ENCODE measurements at regions not wholly inside any gene's neighbourhood (a gene's known extent, or its start where the extent isn't known, plus 50 kb on each side); places are given as distances from the start of the nearest gene placed in this dataset.

- TF ChIP-seq CTCF (IDR thresholded peaks at IDR 0.05; ENCODE audit: low read depth, low read length), result no peak
- Histone ChIP-seq H3K4me1 (no peaks in the 10 kb centered on the region), H3K4me3 (ENCODE audit: low read depth, low read length) (no peak overlapping the region), H3K27me3 (no peaks in the 10 kb centered on the region), H3K9me3 (no peaks in the 10 kb centered on the region), H3K36me3 (no peaks in the 10 kb centered on the region)
- no peak for DNase-seq
These were observed 53.8 kb upstream of the KCNA3 start for GRCh38 chr1:110728388-110729001.

DNA sequence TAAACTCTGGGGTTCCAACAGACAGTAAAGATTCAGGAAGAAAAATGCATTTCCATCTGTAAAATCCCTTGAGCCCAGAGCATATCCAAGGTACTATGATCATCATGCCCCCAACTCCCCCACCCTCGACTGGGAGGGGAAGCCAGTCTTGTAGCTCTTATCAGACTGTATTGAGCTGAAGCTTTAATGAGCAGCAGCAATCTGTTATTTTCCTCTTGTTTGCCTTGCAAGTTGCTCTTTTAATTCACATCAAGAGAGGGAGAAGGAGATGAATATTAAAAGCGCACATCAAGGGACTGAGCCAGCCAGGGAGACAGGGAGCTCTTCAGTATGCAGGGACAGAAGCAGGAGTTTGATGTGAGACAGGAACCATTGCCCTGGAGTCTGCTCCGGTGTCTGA is 52.5 kb upstream of the KCNA3 start:
- no peak for TF ChIP-seq CTCF (IDR thresholded peaks at IDR 0.05; ENCODE audit: low read depth, low read length)
- DNase-seq, result no peak
- Histone ChIP-seq H3K4me3 (ENCODE audit: low read depth, low read length) (no peak overlapping the region), H3K27me3 (no peaks in the 10 kb centered on the region), H3K36me3 (no peaks in the 10 kb centered on the region), H3K9me3 (no peaks in the 10 kb centered on the region), H3K4me1 (no peaks in the 10 kb centered on the region)

DNA sequence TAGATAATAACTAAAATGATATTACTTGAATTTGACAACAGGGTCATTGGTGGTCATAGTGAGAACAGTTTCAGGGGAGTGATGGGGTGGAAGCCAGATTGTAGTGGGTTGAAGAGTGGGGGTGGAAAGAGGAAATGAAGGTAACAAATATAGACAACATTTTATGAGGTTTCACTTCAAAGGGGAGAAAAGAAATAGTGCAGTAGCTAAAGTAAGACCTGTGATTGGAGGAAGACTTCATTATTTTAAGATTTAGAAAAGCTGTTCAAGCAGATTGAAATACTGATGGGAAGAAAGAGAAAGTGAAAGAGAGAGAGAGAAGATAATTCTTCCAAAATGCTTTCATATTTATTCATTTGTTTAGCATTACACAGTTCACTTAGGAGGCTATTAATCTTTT is 52.0 kb upstream of the KCNA3 start:
- Histone ChIP-seq H3K4me1 (no peaks in the 10 kb centered on the region), H3K9me3 (no peaks in the 10 kb centered on the region), H3K27me3 (no peaks in the 10 kb centered on the region), H3K36me3 (no peaks in the 10 kb centered on the region), H3K4me3 (ENCODE audit: low read depth, low read length) (no peak overlapping the region)
- DNase-seq, result no peak
- no peak for TF ChIP-seq CTCF (IDR thresholded peaks at IDR 0.05; ENCODE audit: low read depth, low read length)

Measured in BE2C (cell line).